HuH-7 (cell line): ENCODE measurements at regions not wholly inside any gene's neighbourhood (a gene's known extent, or its start where the extent isn't known, plus 50 kb on each side); places are given as distances from the start of the nearest gene placed in this dataset.
A peak's percentile ranks its signal among the peaks of the same experiment; 100 is the strongest.
"Not testable (repeated sequence)": the region's sequence is repeated elsewhere in the genome, so short reads cannot be mapped to it uniquely, and the experiment has no call there.

Experiments used
- DNase-seq: peaks from one replicate; pipeline ENCODE4 v3.0.0; 2011; ENCODE audit warnings: low spot score

- no peak for DNase-seq
Measured at GRCh38 chr7:121744877-121745276, 128.1 kb upstream of the PTPRZ1 start.

- no peak for DNase-seq
Measured at GRCh38 chr7:121744319-121744718, 128.6 kb upstream of the PTPRZ1 start.

GRCh38 chr7:121741896-121742295 lies 131.1 kb upstream of the PTPRZ1 start:
- no peak for DNase-seq

- no peak for DNase-seq
Measured at GRCh38 chr7:121739465-121739864, 133.5 kb upstream of the PTPRZ1 start.

- DNase-seq = no peak
Measured at GRCh38 chr7:121730869-121731268, 142.1 kb upstream of the PTPRZ1 start.

- DNase-seq = peak; percentile 55
Measured at GRCh38 chr7:121714559-121715303, 158.2 kb upstream of the PTPRZ1 start.

- not testable (repeated sequence) for DNase-seq
Measured at GRCh38 chr7:121712961-121713360, 160.0 kb upstream of the PTPRZ1 start.

GRCh38 chr7:121697731-121698316 lies 175.1 kb upstream of the PTPRZ1 start:
- DNase-seq = no peak

- no peak for DNase-seq
Measured at GRCh38 chr7:121696954-121697353, 176.0 kb upstream of the PTPRZ1 start.

GRCh38 chr7:121689749-121690148 lies 183.2 kb upstream of the PTPRZ1 start:
- DNase-seq = no peak

- no peak for DNase-seq
Measured at GRCh38 chr7:121681700-121682099, 191.3 kb upstream of the PTPRZ1 start.

- DNase-seq = no peak
Measured at GRCh38 chr7:121676168-121676567, 196.8 kb upstream of the PTPRZ1 start.

GRCh38 chr7:121674455-121674854 lies 198.5 kb upstream of the PTPRZ1 start:
- not testable (repeated sequence) for DNase-seq

- DNase-seq = no peak
Measured at GRCh38 chr7:121669144-121669543, 203.8 kb upstream of the PTPRZ1 start.

GRCh38 chr7:121666306-121666705 lies 206.7 kb upstream of the PTPRZ1 start:
- no peak for DNase-seq

- no peak for DNase-seq
Measured at GRCh38 chr7:121643320-121643719, 229.6 kb upstream of the PTPRZ1 start.

GRCh38 chr7:121639705-121640104 lies 233.3 kb upstream of the PTPRZ1 start:
- DNase-seq = no peak

- no peak for DNase-seq
Measured at GRCh38 chr7:121638286-121638685, 234.7 kb upstream of the PTPRZ1 start.

GRCh38 chr7:121634356-121634755 lies 238.2 kb upstream of the FAM3C start:
- DNase-seq = no peak

GRCh38 chr7:121633186-121633585 lies 237.1 kb upstream of the FAM3C start:
- no peak for DNase-seq

GRCh38 chr7:121624958-121625357 lies 228.8 kb upstream of the FAM3C start:
- no peak for DNase-seq

- no peak for DNase-seq
Measured at GRCh38 chr7:121623130-121623872, 227.2 kb upstream of the FAM3C start.

- no peak for DNase-seq
Measured at GRCh38 chr7:121621937-121622336, 225.8 kb upstream of the FAM3C start.
